HEK293 (cell line): ENCODE measurements at regions not wholly inside any gene's neighbourhood (a gene's known extent, or its start where the extent isn't known, plus 50 kb on each side); places are given as distances from the start of the nearest gene placed in this dataset.

ENCODE experiments used
- CTCF ChIP-seq: fragments of 450-650 bp; formaldehyde crosslinking; IDR thresholded peaks from 2 replicates; pipeline ENCODE4 v1.5.1; 2016; ENCODE audit warnings: missing biosample characterization, missing genetic modification characterization
- HOXD13 ChIP-seq: sonication (generic); formaldehyde crosslinking; IDR thresholded peaks from 2 replicates; pipeline ENCODE4 v1.8.0; 2022; ENCODE audit warnings: missing genetic modification reagents, borderline replicate concordance
- TRIM28 ChIP-seq: IDR thresholded peaks from 2 replicates; pipeline ENCODE4 v1.6.1; 2011; ENCODE audit warnings: low read length, control low read depth, borderline replicate concordance
- ZNF112 ChIP-seq: fragments of 450-650 bp; formaldehyde crosslinking; IDR thresholded peaks from 2 replicates; pipeline ENCODE4 v1.5.0; 2017; ENCODE audit warnings: missing biosample characterization, missing genetic modification characterization
- ZNF121 ChIP-seq: fragments of 450-650 bp; formaldehyde crosslinking; IDR thresholded peaks from 2 replicates; pipeline ENCODE4 v1.5.1; 2016; ENCODE audit warnings: missing biosample characterization, missing genetic modification characterization
- ZNF202 ChIP-seq: fragments of 450-650 bp; formaldehyde crosslinking; IDR thresholded peaks from 2 replicates; pipeline ENCODE4 v1.5.1; 2016; ENCODE audit warnings: missing biosample characterization, missing genetic modification characterization, borderline replicate concordance
- ZNF280D ChIP-seq: fragments of 450-650 bp; formaldehyde crosslinking; IDR thresholded peaks from 2 replicates; pipeline ENCODE4 v1.5.1; 2016; ENCODE audit warnings: missing biosample characterization, missing genetic modification characterization
- ZNF341 ChIP-seq: fragments of 450-650 bp; formaldehyde crosslinking; IDR thresholded peaks from 2 replicates; pipeline ENCODE4; 2016; ENCODE audit warnings: low read depth, missing biosample characterization, missing genetic modification characterization
- ZNF549 ChIP-seq: fragments of 450-650 bp; IDR thresholded peaks from 2 replicates; pipeline ENCODE4 v1.5.1; 2018; ENCODE audit warnings: missing biosample characterization, missing genetic modification characterization, mild to moderate bottlenecking, inconsistent platforms, moderate library complexity
- ZNF707 ChIP-seq: fragments of 450-650 bp; formaldehyde crosslinking; IDR thresholded peaks from 2 replicates; pipeline ENCODE4 v1.5.1; 2016; ENCODE audit warnings: missing biosample characterization, missing genetic modification characterization
- ZNF747 ChIP-seq: fragments of 450-650 bp; formaldehyde crosslinking; IDR thresholded peaks from 2 replicates; pipeline ENCODE4 v1.5.1; 2016; ENCODE audit warnings: missing biosample characterization, missing genetic modification characterization
- TF ChIP-seq, protein P1 (sequence below): fragments of 450-650 bp; formaldehyde crosslinking; IDR thresholded peaks from 2 replicates; pipeline ENCODE4 v1.5.1; 2016; ENCODE audit warnings: missing biosample characterization, missing genetic modification characterization
- TF ChIP-seq, protein P2 (sequence below): fragments of 450-650 bp; formaldehyde crosslinking; IDR thresholded peaks from 2 replicates; pipeline ENCODE4 v1.5.0; 2017; ENCODE audit warnings: missing biosample characterization, missing genetic modification characterization, borderline replicate concordance

- TF ChIP-seq ZNF549 (no peak), CTCF (tag by site-specific recombination) (no peak), TRIM28 (no peak), ZNF707 (tag by site-specific recombination) (no peak), HOXD13 (CRISPR knock-in tag) (no peak), ZNF121 (tag by site-specific recombination) (no peak), ZNF202 (tag by site-specific recombination) (no peak), ZNF112 (no peak), ZNF280D (no peak), ZNF341 (tag by site-specific recombination) (no peak), ZNF747 (tag by site-specific recombination) (no peak)
- TF ChIP-seq, protein P1, sequence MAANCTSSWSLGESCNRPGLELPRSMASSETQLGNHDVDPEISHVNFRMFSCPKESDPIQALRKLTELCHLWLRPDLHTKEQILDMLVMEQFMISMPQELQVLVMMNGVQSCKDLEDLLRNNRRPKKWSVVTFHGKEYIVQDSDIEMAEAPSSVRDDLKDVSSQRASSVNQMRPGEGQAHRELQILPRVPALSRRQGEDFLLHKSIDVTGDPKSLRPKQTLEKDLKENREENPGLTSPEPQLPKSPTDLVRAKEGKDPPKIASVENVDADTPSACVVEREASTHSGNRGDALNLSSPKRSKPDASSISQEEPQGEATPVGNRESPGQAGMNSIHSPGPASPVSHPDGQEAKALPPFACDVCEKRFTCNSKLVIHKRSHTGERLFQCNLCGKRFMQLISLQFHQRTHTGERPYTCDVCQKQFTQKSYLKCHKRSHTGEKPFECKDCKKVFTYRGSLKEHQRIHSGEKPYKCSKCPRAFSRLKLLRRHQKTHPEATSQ (tag by site-specific recombination): no peak
- TF ChIP-seq, protein P2, sequence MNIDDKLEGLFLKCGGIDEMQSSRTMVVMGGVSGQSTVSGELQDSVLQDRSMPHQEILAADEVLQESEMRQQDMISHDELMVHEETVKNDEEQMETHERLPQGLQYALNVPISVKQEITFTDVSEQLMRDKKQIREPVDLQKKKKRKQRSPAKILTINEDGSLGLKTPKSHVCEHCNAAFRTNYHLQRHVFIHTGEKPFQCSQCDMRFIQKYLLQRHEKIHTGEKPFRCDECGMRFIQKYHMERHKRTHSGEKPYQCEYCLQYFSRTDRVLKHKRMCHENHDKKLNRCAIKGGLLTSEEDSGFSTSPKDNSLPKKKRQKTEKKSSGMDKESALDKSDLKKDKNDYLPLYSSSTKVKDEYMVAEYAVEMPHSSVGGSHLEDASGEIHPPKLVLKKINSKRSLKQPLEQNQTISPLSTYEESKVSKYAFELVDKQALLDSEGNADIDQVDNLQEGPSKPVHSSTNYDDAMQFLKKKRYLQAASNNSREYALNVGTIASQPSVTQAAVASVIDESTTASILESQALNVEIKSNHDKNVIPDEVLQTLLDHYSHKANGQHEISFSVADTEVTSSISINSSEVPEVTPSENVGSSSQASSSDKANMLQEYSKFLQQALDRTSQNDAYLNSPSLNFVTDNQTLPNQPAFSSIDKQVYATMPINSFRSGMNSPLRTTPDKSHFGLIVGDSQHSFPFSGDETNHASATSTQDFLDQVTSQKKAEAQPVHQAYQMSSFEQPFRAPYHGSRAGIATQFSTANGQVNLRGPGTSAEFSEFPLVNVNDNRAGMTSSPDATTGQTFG: no peak
Measured at GRCh38 chr9:87138128-87139040, 191.1 kb upstream of the GAS1 start.
